ENCODE measurements at regions not wholly inside any gene's neighbourhood (a gene's known extent, or its start where the extent isn't known, plus 50 kb on each side); places are given as distances from the start of the nearest gene placed in this dataset.

DNA sequence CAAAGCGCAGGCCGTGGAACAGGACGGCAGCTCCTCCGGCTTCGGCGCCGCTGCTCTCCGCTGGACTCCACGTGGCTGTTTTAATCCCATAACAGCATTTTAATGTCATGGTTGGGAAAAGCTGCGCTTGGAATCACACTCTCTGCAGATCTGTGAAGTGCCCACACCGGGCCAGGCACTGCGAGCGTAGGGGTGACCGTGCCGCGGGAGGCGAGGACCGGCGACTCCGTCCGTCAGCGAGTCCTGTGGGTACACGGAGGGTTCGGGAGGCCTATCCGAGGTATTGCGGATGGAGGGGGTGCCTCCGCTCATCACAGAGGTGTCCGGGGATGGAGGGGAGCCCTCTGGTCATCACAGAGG is 198.0 kb upstream of the SALL3 start:
- TF ChIP-seq POLR2A (IDR thresholded peaks at IDR 0.05; ENCODE audit: low read length) (no peak), GATA1 (IDR thresholded peaks at IDR 0.05; ENCODE audit: low read depth, low read length) (no peak)

Measured in erythroblast (primary cell).